H4 (cell line): ENCODE measurements at regions not wholly inside any gene's neighbourhood (a gene's known extent, or its start where the extent isn't known, plus 50 kb on each side); places are given as distances from the start of the nearest gene placed in this dataset.

Experiments used
- DNase-seq: peaks from one replicate; pipeline ENCODE4 v3.0.0-alpha.2; 2015; ENCODE audit warnings: low spot score

- DNase-seq: no peak
Observed at GRCh38 chr13:91132381-91132780, 215.1 kb upstream of the MIR17HG start.

GRCh38 chr13:91132786-91133185, 214.7 kb upstream of the MIR17HG start:
- DNase-seq: no peak

GRCh38 chr13:91133941-91134802, 213.3 kb upstream of the MIR17HG start:
- peak; percentile 43 for DNase-seq

DNA sequence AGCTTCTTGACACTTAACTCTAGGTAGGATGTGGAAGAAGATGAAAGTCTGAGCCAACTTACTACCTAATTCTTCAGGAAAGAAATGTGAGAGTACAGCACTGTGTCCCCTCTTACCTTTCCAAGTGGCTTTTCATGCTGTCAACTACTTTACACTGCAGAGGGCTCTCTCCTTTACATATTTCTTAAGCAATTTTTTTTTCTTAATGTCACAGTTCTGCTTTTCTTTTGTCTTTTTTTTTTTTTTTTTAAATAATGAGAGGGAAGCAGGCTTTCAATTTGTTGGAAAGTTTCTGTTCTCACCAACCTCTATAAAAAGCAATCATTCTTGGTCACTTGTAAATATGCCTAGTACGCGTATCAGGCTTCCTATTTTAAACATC, 212.7 kb upstream of the MIR17HG start:
- no peak for DNase-seq

DNA sequence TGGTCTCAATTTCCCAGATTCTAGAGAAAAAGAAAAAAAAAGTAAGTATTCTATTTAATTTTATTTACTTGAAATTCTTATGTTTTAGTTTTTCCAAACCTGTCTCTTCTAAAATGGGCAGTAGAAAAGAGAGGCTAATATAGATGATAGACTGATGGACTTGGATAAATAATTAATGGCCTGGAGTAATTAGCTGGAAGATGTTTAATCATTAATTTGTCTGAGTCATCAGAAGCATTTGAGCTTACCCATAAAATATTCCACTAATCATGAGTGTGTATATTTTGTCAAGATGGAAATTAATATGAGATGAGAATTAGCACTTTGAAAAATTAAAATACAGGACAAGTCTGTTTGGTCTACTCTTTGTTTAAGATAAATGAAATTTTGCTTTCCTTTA, 212.1 kb upstream of the MIR17HG start:
- DNase-seq: no peak

GRCh38 chr13:91135968-91136367, 211.5 kb upstream of the MIR17HG start:
- DNase-seq: no peak

DNA sequence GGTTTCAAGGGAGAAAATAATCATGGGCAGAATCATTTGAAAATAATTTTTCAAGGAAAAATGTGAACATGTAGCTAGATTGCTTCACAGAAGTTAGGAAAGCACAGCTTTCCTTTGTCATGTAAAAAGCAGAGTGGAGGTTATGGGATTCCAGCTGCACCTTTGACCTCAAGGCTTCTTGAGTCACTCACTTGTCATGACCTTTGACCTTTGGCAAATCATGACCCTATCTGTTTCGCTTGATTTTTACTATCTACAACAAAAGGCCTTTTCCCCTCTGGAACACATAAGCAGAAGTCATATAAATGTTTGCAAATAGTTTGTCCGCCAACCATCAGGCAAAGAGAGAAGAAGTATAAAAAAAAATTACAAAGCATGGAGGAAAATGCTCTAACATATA, 210.7 kb upstream of the MIR17HG start:
- no peak for DNase-seq

GRCh38 chr13:91139232-91139631, 208.3 kb upstream of the MIR17HG start:
- no peak for DNase-seq

GRCh38 chr13:91141543-91142061, 205.9 kb upstream of the MIR17HG start:
- DNase-seq: no peak

GRCh38 chr13:91142572-91142971, 204.9 kb upstream of the MIR17HG start:
- peak; percentile 69 for DNase-seq

- no peak for DNase-seq
Observed at GRCh38 chr13:91144054-91144453, 203.4 kb upstream of the MIR17HG start.

DNA sequence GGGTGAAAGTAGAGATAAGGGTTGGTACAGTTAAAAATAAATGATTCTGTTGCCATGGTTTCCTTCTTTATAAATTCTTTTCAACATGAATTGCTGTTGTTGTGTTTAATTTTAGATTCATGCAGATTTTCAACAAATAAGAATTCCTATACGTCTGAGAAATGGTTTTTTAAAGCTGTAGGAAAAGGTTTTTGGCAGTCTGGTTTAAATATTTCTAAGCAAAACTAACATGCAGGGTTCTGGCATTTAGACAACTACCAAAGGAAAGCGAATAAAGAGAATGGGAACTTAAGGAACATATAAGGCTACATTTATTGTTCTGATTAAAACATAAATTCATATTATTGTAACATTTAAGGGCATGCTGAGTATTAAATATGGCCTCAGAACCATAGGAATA, 203.0 kb upstream of the MIR17HG start:
- DNase-seq: no peak

- DNase-seq: no peak
Observed at GRCh38 chr13:91145571-91146205, 201.8 kb upstream of the MIR17HG start.

DNA sequence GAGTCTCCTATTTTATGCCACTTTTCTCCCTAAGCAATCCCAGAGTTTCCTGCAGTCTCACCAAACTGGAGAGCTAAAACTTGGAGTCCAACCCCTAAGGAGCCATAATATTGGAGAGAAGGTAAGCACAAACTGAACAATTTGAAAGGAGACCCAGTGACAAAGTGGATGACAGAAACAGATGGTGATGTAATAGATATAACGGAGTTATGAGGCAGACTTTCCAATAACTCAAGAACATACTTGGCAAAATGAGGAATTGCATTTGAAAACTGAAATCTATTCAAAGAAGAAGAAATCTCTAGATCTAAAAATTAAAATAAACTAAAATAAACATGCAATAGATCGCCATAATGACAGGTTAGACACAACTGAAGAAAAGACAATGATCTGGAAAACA, 200.9 kb upstream of the MIR17HG start:
- DNase-seq: no peak

- DNase-seq: no peak
Observed at GRCh38 chr13:91148098-91148497, 199.4 kb upstream of the MIR17HG start.

GRCh38 chr13:91151921-91152320, 195.6 kb upstream of the MIR17HG start:
- DNase-seq: no peak

DNA sequence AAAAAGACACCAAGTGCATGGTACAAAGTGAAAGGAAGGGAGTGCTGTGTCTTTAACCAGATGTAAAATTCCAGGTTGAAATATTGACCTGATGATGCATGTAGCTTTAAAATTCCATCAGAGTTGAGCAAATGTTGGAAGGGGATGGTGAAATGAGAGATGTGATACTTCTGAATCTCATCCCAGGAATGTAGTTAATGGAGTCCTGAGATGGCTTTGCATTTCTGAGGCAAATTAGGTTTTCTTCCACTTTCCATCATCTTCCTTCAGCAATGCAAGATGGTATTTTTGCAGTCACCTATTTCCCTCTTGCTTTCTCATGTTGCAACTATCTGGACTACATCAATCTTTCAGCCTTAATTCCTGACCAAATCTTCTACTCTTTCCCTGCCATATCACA, 194.1 kb upstream of the MIR17HG start:
- DNase-seq: no peak

GRCh38 chr13:91154558-91155353, 192.7 kb upstream of the MIR17HG start:
- DNase-seq: no peak

GRCh38 chr13:91155512-91156114, 191.9 kb upstream of the MIR17HG start:
- no peak for DNase-seq

- DNase-seq: no peak
Observed at GRCh38 chr13:91157273-91158016, 190.0 kb upstream of the MIR17HG start.

GRCh38 chr13:91158017-91158395, 189.5 kb upstream of the MIR17HG start:
- no peak for DNase-seq
